ENCODE measurements at regions not wholly inside any gene's neighbourhood (a gene's known extent, or its start where the extent isn't known, plus 50 kb on each side); places are given as distances from the start of the nearest gene placed in this dataset.

GRCh38 chr2:201960305-201960704, 73.3 kb upstream of the FZD7 start:
- TF ChIP-seq CTCF (IDR thresholded peaks at IDR 0.05; ENCODE audit: insufficient read depth, low read depth, low read length) = no peak
- no peak for TF ChIP-seq EZH2 (IDR thresholded peaks at IDR 0.05; ENCODE audit: insufficient read depth, low read length)

Data from astrocyte (in vitro differentiated cells and primary cell).